ENCODE measurements at regions not wholly inside any gene's neighbourhood (a gene's known extent, or its start where the extent isn't known, plus 50 kb on each side); places are given as distances from the start of the nearest gene placed in this dataset.
A peak's percentile ranks its signal among the peaks of the same experiment; 100 is the strongest.

DNA sequence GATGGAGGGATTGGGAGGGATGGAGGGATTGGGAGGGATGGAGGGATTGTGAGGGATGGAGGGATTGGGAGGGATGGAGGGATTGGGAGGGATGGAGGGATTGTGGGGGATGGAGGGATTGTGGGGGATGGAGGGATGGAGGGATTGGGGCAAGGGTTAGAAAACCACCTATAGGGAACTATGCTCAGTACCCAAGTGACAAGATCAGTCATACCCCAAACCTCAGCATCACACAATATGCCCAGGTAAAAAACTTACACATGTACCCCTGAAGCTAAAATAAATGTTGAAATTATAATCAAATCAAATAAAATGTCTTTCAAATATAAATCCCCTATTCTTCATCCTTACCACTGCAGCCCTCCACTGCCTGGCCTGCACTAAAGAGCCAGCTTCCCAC, 72.8 kb upstream of the HNRNPU start:
- ATAC-seq (ENCODE audit: low FRiP score) (no peak), DNase-seq (ENCODE audit: low spot score) (no peak)
- no peak for TF ChIP-seq CTCF (IDR thresholded peaks at IDR 0.05)

DNA sequence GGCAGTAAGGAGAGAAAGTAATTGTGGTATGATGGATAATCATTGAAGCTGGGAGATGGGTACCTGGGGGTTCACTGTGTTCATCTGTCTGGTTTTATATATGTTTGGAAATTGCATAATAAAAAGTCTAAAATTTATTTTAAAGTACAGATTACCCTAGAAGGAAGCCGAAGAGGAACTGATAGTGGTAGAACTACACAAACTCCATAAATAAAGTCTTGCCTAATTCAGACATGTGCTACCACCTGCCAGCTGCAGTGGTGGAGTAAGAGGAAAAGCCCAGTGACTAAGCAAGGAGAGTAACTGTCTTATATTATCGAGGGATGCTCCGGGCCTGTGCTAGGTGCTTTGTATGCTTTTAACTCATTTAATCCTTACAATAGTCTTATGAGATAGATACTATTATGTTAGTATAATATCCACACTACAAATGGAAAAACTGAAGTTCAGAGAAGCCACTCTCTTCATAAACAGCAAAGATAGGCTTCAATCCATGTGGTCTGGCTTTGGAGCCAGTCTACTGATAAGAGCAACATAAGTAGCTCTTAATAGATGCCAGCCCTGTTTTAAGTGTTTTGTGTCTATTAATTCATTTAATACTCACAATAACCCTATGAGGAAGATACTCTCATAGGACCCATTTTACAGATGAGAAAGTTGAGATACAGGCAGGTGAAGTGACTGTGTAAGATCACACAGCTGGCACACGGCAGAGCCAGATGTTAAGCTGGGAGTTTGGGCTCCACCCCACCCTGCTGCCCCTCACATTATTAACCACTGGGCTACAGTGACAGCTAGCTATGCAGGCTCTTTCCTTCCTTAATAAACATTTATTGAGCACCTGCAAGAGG, 56.8 kb upstream of the HNRNPU start:
- DNase-seq (ENCODE audit: low spot score) (no peak), ATAC-seq (ENCODE audit: low FRiP score) (no peak)
- TF ChIP-seq CTCF (IDR thresholded peaks at IDR 0.05), result no peak

DNA sequence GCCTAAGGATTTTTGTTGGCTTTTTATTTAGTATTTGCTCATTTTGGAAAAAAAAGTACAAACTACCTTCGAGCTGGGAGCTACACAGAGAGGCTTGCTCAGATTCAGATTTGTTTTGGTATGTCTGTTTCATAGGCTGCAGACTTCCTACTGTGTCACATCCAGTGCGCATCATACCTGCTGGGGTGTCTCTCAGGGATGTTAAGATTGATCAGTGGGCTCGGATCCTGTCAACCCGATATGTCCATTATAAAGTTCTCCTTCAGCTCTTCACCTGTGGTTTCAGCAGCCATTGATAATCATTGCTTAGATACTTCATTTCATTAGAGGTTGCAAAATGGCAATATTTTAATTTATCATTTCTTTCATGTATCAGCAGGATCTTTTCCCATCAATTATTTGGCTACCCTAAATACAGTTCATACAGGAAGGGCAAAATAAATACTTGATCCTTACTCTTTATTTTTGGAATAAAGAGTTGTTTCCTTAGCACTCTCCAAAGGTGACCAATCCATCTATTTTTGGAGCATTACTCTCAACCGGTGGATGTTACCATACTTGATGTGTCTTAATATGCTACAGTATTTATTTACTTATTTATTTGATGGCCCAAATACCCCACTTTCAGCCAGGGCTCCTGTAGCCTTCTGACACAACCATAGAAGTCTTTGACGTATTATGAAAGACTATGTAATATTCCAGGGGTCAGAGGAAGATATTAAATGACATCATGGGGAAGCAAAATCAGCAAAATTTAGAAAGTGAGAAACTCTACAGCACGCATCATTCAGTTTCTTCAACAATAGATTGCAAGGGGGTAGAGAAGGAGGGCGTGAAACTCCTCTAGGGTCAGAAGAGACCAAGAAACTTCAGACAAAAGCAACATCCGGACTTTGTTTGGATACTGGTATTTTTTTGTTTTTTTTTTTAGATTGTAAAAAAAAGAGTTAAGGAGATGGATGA, 55.3 kb upstream of the HNRNPU start:
- TF ChIP-seq CTCF (IDR thresholded peaks at IDR 0.05), result no peak
- ATAC-seq (ENCODE audit: low FRiP score), result no peak
- no peak for DNase-seq (ENCODE audit: low spot score)

DNA sequence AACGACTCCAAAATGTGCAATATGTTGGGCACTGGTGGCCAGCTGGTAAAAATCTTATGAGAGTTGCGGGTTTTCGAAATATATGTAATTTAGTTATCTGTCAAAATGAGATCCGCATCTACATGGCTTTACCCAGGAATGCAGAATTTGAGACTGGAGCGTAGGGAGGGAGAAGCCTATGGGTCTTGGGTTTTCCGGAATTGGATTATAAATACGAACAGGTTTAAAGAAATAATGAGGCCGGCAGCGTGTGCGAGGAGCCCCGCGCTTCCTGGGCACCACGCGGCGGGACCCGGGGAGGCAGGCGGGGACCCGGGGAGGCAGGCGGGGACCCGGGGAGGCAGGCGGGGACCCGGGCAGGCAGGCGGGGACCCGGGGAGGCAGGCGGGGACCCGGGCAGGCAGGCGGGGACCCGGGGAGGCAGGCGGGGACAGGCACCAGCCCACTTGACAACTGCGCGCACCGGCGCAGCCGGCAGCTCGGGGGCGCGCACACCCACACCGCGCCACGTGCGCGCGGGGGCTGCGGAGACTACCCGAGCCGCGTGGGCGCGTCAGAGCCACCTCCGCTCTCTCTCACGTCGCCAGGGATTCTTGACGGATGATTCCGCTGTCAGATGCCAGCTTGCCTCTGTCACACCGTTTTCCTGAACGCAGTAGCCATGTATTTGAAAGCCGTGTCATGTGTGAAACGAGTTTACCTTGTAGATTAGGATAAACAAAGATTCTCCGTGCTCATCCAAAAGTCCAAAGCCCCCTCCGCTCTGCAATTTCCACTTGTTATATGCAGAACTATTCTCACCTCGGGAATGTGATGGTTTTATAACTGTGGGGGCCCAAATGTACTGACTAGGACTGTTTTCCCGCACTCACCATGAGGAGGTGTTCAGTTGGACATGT, 54.3 kb upstream of the HNRNPU start:
- TF ChIP-seq CTCF (IDR thresholded peaks at IDR 0.05), result no peak
- DNase-seq (ENCODE audit: low spot score) (no peak), ATAC-seq (ENCODE audit: low FRiP score) (peak; percentile 52)

DNA sequence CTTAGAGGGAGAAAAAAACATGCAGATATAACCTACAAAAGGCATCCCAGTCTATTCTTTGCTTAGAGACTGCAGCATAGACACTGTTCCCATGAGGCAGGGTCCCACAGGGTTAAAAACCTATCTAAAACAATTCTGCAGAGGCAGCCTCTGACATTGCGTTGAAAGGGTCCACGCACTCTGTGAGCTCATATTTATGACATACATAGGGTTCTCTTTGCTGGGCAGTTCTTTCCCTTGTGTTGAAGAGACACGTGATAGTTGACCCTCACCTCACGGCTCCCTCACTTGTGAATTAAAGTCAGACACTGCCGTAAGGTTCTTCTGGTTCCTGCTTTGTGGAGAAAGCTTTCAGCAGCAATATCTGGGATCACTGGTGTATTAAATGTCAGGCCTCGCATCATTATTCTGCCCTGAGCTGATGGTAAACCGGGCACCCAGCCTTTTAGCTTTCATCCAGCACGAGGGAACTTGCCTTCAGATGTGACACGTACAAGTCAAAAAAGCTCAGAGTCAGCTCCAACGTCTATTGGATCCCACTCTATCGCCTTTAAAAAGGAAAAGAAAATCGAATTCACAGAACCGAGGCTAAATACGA, 52.8 kb upstream of the HNRNPU start:
- no peak for DNase-seq (ENCODE audit: low spot score)
- no peak for TF ChIP-seq CTCF (IDR thresholded peaks at IDR 0.05)
- ATAC-seq (ENCODE audit: low FRiP score), result no peak

- ATAC-seq (ENCODE audit: low FRiP score), result no peak
- no peak for TF ChIP-seq CTCF (IDR thresholded peaks at IDR 0.05)
- DNase-seq (ENCODE audit: low spot score), result no peak
Observed at GRCh38 chr1:244915736-244916135, 51.4 kb upstream of the HNRNPU start.

All from omental fat pad (tissue), 3 donors.